NCI-H345 (cell line): ENCODE measurements at regions not wholly inside any gene's neighbourhood (a gene's known extent, or its start where the extent isn't known, plus 50 kb on each side); places are given as distances from the start of the nearest gene placed in this dataset.
A peak's percentile ranks its signal among the peaks of the same experiment; 100 is the strongest.
"Not testable (repeated sequence)": the region's sequence is repeated elsewhere in the genome, so short reads cannot be mapped to it uniquely, and the experiment has no call there.

ENCODE experiments used
- DNase-seq: peaks from one replicate; lab custom pipeline; 2025; lab: John Stamatoyannopoulos, UW

GRCh38 chr21:19400223-19400770, 996.7 kb upstream of the TMPRSS15 start:
- DNase-seq = no peak

GRCh38 chr21:19402870-19403269, 999.3 kb upstream of the TMPRSS15 start:
- DNase-seq = no peak

GRCh38 chr21:19405326-19405725, 1001.7 kb upstream of the TMPRSS15 start:
- no peak for DNase-seq

GRCh38 chr21:19420565-19420964, 1017.0 kb upstream of the TMPRSS15 start:
- no peak for DNase-seq

- DNase-seq = no peak
These were observed 1030.0 kb upstream of the TMPRSS15 start for GRCh38 chr21:19433623-19434022.

- peak; percentile 37 for DNase-seq
These were observed 1037.4 kb upstream of the TMPRSS15 start for GRCh38 chr21:19440792-19441655.

GRCh38 chr21:19458295-19458694, 1054.7 kb upstream of the TMPRSS15 start:
- DNase-seq = no peak

- DNase-seq = no peak
These were observed 1058.1 kb upstream of the TMPRSS15 start for GRCh38 chr21:19461481-19462205.

- DNase-seq = no peak
These were observed 1060.4 kb upstream of the TMPRSS15 start for GRCh38 chr21:19463966-19464365.

- DNase-seq = no peak
These were observed 1065.6 kb upstream of the TMPRSS15 start for GRCh38 chr21:19468991-19469715.

GRCh38 chr21:19475525-19475924, 1071.9 kb upstream of the TMPRSS15 start:
- no peak for DNase-seq

GRCh38 chr21:19489930-19490329, 1086.3 kb upstream of the TMPRSS15 start:
- no peak for DNase-seq

- DNase-seq = no peak
These were observed 1086.9 kb upstream of the TMPRSS15 start for GRCh38 chr21:19490481-19490880.

GRCh38 chr21:19493437-19494241, 1090.1 kb upstream of the TMPRSS15 start:
- not testable (repeated sequence) for DNase-seq

- no peak for DNase-seq
These were observed 1097.5 kb upstream of the TMPRSS15 start for GRCh38 chr21:19501115-19501514.

- no peak for DNase-seq
These were observed 1104.2 kb upstream of the TMPRSS15 start for GRCh38 chr21:19507682-19508260.

- DNase-seq = no peak
These were observed 1104.9 kb upstream of the TMPRSS15 start for GRCh38 chr21:19508442-19508841.

GRCh38 chr21:19508844-19509243, 1105.3 kb upstream of the TMPRSS15 start:
- no peak for DNase-seq

GRCh38 chr21:19510057-19510456, 1106.5 kb upstream of the TMPRSS15 start:
- no peak for DNase-seq

GRCh38 chr21:19510653-19511052, 1107.1 kb upstream of the TMPRSS15 start:
- DNase-seq = no peak

- no peak for DNase-seq
These were observed 1118.8 kb upstream of the TMPRSS15 start for GRCh38 chr21:19522381-19522780.
